NOMO-1 treated with DMSO at 0.1 percent for 48 hours (cell line): ENCODE measurements at regions not wholly inside any gene's neighbourhood (a gene's known extent, or its start where the extent isn't known, plus 50 kb on each side); places are given as distances from the start of the nearest gene placed in this dataset.

ENCODE experiments used
- DNase-seq: peaks from one replicate; lab custom pipeline; 2025; ENCODE audit not compliant: unreplicated experiment; lab: John Stamatoyannopoulos, UW

DNA sequence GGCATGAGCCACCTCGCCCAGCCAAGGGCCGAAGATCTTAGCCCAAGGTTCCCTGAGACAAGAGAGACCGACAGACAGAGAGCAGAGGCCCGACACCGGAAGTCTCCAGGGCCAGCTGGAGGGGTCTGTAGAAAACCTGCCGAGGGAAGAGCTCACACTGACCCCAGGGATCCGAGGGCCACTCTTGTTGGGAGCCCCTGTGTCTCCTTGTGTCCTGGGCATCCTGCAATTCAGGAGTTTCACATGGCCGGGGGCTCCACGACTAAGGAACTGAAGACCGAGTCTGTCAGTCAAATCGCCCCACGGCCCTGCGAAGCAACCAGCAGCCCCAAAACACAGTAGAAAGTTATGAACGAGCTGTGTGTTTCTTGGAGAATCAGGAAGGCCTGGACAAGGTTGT is 1482.0 kb downstream of the BRD1 start:
- DNase-seq = no peak

GRCh38 chr22:48343461-48343860 is 1484.2 kb downstream of the BRD1 start:
- DNase-seq = no peak

DNA sequence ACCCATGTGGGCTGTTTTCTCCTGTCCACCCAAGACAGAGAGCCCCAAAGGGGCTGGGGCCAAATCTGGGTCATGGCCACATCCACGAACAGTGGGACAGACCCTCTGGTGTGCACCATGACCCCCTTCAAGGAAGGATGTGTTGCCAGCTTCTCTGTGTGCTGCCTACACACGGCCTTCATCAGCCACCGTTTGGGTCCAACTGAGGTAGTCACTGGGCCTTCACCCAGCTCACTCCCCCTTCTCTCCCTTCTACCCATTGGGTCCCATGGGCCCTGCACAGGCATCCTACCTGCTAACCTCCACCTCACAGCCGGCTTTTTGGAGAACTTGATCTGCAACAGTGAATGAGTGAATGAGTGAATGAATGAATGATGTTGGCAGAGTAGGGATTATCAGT is 1484.9 kb downstream of the BRD1 start:
- no peak for DNase-seq

- no peak for DNase-seq
Observed at GRCh38 chr22:48342016-48342415, 1485.7 kb downstream of the BRD1 start.

GRCh38 chr22:48340727-48341709 is 1486.7 kb downstream of the BRD1 start:
- DNase-seq = no peak

GRCh38 chr22:48340191-48340590 is 1487.5 kb downstream of the BRD1 start:
- DNase-seq = no peak

- no peak for DNase-seq
Observed at GRCh38 chr22:48338793-48339705, 1488.6 kb downstream of the BRD1 start.

- no peak for DNase-seq
Observed at GRCh38 chr22:48337957-48338792, 1489.5 kb downstream of the BRD1 start.

GRCh38 chr22:48336339-48337060 is 1491.2 kb downstream of the BRD1 start:
- no peak for DNase-seq

GRCh38 chr22:48335442-48336139 is 1492.1 kb downstream of the BRD1 start:
- no peak for DNase-seq

- DNase-seq = no peak
Observed at GRCh38 chr22:48334971-48335370, 1492.7 kb downstream of the BRD1 start.

DNA sequence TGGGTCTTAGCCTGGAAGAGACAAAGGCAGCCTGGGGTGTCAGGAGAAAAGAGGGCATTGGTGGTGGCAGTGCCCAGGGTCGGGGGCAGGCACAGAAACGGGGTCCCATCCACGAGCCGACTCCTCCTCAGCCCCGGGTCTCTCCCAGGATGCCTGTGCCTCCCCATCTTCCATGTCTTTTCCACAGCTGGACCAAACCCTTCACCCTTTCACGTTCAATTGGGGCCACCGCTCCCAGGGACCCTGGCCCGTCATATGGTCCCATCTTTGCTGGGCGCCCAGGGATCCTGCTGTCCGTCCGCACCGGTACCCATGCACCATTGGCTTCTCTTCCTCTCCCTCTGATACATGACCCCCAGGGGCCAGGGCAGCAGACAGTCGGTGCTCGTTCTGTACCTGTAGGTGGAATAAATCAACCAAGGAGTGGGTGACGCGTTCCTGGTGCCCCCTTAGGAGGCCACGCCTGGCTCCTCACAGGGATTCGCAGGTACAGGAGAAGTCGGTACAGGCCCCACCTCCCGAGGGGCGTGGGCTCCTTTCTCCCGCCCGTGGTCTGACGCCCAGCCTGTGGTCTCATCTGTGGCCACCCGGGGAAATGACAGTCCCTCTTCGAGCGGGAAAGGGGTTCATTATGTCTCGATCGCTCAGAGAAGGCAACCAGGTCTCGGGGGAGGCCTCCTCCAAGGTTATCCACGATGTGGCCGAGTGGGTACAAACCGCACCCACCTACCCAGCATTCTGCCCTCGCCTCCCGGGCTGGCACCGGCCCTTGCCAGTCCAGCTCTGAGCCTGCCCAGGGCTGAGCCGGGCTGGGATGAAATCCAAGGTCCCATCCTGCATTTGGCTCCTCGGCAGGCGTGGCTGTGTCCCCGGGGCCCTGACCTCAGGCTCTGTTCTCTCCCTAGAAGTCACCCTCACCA is 1493.6 kb downstream of the BRD1 start:
- DNase-seq = no peak

DNA sequence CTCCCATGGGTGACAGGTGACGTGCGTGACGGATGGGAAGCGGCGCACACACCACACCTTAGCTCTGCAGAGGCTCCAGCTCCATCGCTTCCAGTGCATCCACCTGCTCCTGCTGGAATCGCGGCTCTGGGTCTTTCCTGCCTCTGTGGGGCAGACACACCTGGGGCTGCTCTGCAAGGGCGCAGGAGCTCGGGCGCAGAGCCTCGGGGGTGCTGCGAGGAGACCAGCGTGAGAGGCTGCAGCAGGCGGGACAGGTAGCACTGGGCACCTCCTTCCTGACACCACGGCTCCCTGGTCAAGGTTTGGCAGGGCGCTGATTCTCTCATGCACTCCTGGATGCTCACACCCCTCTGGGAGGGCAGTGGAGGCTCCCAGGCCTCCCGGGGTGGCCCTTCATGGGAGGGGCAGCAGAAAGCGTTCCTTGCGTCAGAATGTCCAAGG is 1494.3 kb downstream of the BRD1 start:
- no peak for DNase-seq

- DNase-seq = no peak
Observed at GRCh38 chr22:48332438-48333322, 1495.0 kb downstream of the BRD1 start.

DNA sequence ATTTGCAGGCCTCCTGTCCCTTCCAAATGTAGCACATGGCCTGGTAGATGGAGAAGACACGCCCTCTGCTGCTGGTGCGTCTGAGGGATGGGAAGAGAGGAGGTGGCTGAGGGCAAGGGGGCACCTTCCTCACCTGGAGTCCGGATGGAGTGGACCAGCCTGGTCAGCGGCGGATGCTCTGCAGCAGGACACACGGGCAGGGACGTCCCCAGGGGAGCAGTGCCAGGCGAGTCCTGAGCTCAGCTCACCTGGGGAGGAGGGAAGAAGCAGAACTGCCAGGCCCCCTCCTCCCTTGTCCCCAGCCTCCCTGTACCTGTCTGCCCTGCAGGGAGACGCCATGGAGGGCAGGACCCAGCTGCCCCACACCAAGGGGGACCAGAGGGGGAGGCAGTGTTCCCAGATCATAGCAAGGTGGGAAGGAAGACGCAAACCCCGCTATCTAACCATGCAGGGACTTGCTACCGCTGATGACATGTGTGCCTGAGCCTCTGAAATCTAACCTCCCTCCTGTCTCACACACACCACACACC is 1495.9 kb downstream of the BRD1 start:
- DNase-seq = no peak

DNA sequence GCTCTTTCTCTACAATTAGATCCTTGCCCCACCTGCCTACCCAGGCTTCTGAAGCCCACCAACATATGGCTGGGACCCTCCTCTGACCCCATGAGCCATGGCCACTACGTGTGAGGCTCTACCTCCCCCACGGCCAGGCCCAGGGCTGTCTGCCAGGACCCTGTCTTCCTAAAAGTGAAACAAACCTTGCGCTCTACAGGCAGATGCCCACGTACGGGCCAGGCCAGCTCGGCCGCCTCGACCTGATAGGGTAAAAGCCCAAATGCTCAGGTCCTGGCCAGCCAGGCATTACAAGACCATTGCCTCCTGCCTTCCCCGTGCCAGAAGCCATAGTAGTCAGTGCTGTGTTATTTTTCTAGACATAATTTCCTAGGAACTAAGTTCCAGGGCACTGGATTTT is 1496.4 kb downstream of the BRD1 start:
- DNase-seq = no peak

GRCh38 chr22:48327721-48328120 is 1500.0 kb downstream of the BRD1 start:
- DNase-seq = no peak
